Colonic mucosa (tissue), 4 donors: ENCODE measurements at regions not wholly inside any gene's neighbourhood (a gene's known extent, or its start where the extent isn't known, plus 50 kb on each side); places are given as distances from the start of the nearest gene placed in this dataset.

ENCODE experiments used
- DNase-seq: peaks from one replicate; pipeline ENCODE4 v3.0.0-alpha.2; 2020
- H3K27ac ChIP-seq: fragments of 200-600 bp; one replicate; pipeline ENCODE4 v1.8.0; 2021
- H3K27me3 ChIP-seq: fragments of 200-600 bp; one replicate; pipeline ENCODE4 v1.8.0; 2021
- H3K36me3 ChIP-seq: fragments of 200-600 bp; one replicate; pipeline ENCODE4 v1.8.0; 2021
- H3K4me1 ChIP-seq: fragments of 200-600 bp; one replicate; pipeline ENCODE4 v1.8.0; 2021; ENCODE audit warnings: mild to moderate bottlenecking
- H3K4me3 ChIP-seq: fragments of 200-600 bp; one replicate; pipeline ENCODE4 v1.8.0; 2021
- H3K9ac ChIP-seq, 2 donors: one replicate each; pipeline ENCODE4 v1.7.0; 2013; ENCODE audit warnings: control low read depth in 2 of 2, low read depth in 2 of 2, low read length in 2 of 2
- H3K9me3 ChIP-seq: fragments of 200-600 bp; one replicate; pipeline ENCODE4 v1.8.0; 2021
- intact Hi-C: fragments of 100-400 bp; cut with DNase I; formaldehyde crosslinking; loops from one replicate; pipeline ENCODE4 v1.14.1; 2022
- TF ChIP-seq, protein P1 (sequence below): fragments of 200-600 bp; IDR thresholded peaks from one replicate; pipeline ENCODE4 v1.8.0; 2022; ENCODE audit warnings: antibody characterized with exemption, mild to moderate bottlenecking
- donor health status: healthy.
- donor health status: DM: no; HTN: no; CAD: no.
- donor health status: DM: no; HTN: no; CAD: no.

DNA sequence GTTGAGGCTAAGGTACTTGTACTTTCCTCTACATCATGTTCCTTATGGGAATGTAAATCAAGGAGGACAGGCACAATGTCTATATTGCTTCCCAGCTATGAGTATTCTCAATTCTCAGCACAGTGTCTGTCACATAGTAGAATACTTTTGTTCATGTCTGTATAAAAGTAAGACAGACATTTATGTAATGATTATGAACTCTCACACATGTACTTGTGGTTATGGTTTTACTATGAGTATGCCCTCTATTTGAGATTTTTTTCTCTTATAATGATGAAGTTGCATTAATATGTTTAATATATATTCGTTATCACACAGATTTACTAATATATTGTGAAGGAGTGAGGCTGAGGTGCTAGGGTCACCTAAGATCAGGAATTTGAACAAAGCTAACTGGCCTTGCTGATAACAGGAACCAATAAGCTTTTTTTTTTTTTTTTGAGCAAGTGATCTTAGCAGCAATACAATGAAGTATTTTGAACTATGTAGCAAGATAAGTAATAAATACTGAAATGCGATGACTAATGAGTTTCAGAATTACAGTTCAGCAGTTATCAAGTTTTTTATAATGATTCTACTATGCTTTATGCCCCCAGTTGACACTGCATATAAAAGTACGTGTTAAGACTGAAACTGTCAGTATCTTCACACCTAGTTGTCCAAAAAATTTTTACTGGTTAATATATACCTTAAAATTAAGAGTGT lies 623.1 kb downstream of the HTR1B start:
- intact Hi-C loops: no loop called here
- Histone ChIP-seq H3K27ac (no peak overlapping the region), H3K27me3 (no peaks in the 10 kb centered on the region), H3K4me3 (no peak overlapping the region), H3K36me3 (no peaks in the 10 kb centered on the region), H3K9ac (no peak overlapping the region), H3K4me1 (no peaks in the 10 kb centered on the region), H3K9me3 (no peaks in the 10 kb centered on the region)
- DNase-seq: no peak
- TF ChIP-seq, protein P1, sequence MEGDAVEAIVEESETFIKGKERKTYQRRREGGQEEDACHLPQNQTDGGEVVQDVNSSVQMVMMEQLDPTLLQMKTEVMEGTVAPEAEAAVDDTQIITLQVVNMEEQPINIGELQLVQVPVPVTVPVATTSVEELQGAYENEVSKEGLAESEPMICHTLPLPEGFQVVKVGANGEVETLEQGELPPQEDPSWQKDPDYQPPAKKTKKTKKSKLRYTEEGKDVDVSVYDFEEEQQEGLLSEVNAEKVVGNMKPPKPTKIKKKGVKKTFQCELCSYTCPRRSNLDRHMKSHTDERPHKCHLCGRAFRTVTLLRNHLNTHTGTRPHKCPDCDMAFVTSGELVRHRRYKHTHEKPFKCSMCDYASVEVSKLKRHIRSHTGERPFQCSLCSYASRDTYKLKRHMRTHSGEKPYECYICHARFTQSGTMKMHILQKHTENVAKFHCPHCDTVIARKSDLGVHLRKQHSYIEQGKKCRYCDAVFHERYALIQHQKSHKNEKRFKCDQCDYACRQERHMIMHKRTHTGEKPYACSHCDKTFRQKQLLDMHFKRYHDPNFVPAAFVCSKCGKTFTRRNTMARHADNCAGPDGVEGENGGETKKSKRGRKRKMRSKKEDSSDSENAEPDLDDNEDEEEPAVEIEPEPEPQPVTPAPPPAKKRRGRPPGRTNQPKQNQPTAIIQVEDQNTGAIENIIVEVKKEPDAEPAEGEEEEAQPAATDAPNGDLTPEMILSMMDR: no peak

DNA sequence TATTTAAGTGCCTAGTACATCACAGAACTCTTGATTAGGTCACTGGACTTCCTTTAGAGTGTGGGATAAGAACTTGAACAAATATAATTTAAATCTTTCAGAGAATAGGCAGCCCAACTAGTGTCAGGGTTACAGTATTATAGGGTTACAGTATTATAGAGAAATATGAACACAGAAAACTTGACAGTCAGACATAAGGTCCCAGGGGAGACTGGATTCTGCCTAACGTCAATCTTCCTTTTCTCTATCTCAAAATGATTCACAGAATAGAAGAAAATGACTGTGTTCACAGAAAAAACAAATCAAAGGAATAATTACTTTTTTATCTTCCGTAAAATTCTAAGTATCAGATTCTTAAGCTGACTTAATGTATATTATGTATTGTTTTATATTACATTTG lies 623.8 kb downstream of the HTR1B start:
- no peaks in the 10 kb centered on the region for H3K9me3 ChIP-seq
- H3K9ac ChIP-seq: no peak overlapping the region
- H3K36me3 ChIP-seq: no peaks in the 10 kb centered on the region
- no peak overlapping the region for H3K4me3 ChIP-seq
- intact Hi-C loops: no loop called here
- no peaks in the 10 kb centered on the region for H3K27me3 ChIP-seq
- TF ChIP-seq, protein P1: no peak
- no peak overlapping the region for H3K27ac ChIP-seq
- H3K4me1 ChIP-seq: no peaks in the 10 kb centered on the region
- no peak for DNase-seq

DNA sequence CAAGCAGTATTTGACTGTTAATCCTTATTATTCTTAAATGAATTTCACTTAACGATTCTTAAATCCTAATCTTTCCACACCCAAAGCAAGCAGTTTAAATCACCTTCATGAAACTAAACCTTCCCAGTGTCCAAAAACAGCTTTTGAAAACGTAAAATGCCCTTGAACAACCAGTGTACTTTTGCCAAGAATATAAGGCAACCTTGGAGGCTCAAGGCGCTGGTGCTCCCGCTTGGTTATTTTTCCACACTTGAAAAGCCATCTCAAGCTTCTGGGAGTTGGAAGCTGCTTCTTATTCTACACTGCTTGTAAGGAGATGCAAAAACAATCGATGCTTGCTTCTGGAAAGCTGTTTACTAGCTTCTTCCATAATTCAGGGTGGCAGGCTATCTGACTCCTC lies 625.7 kb downstream of the HTR1B start:
- no peaks in the 10 kb centered on the region for H3K4me1 ChIP-seq
- TF ChIP-seq, protein P1: no peak
- no peaks in the 10 kb centered on the region for H3K36me3 ChIP-seq
- no peaks in the 10 kb centered on the region for H3K27me3 ChIP-seq
- intact Hi-C loops: no loop called here
- H3K4me3 ChIP-seq: no peak overlapping the region
- no peak overlapping the region for H3K27ac ChIP-seq
- H3K9ac ChIP-seq: no peak overlapping the region
- DNase-seq: no peak
- no peaks in the 10 kb centered on the region for H3K9me3 ChIP-seq

DNA sequence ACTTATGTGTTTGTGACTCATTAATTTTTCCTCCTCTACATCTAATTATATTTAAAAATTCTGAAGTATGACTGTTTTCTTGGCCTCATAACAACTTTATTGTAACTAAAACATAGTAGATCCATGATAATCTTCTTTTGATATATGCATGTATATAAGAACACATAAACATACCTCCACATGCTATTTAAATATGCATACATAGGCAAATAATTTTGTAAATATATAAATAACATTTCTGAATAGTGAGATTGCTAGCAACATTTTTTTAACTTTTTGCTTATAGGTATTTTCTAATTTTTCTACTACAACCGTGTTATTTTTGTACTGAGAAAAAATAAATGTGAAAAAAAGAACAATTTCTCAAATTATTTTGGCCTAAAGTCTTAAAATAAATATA lies 627.6 kb downstream of the HTR1B start:
- TF ChIP-seq, protein P1: no peak
- no peaks in the 10 kb centered on the region for H3K9me3 ChIP-seq
- intact Hi-C loops: no loop called here
- no peaks in the 10 kb centered on the region for H3K36me3 ChIP-seq
- DNase-seq: no peak
- no peak overlapping the region for H3K27ac ChIP-seq
- H3K9ac ChIP-seq: no peak overlapping the region
- H3K4me3 ChIP-seq: no peak overlapping the region
- H3K4me1 ChIP-seq: no peaks in the 10 kb centered on the region
- no peaks in the 10 kb centered on the region for H3K27me3 ChIP-seq

DNA sequence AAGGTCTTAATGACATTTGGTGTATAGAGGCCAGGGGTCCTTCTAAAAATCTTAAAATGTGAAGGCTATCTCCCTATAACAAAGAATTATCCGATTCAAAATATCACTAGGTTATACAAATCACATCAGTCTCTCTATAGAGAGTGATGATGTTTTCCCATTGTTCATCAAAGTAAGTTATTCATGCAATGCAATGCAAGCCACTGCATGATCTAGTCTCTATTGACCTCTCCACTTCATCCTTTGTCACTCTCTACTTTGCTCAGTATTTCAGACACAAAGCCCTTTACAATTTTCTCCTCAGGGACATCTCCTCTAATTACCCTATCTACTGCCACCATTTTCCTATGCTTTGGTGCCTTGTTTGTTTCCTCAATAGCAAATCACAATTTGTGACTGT lies 628.0 kb downstream of the HTR1B start:
- no peak overlapping the region for H3K9ac ChIP-seq
- no peak for DNase-seq
- intact Hi-C loops: no loop called here
- no peak overlapping the region for H3K27ac ChIP-seq
- no peaks in the 10 kb centered on the region for H3K36me3 ChIP-seq
- TF ChIP-seq, protein P1: no peak
- H3K4me1 ChIP-seq: no peaks in the 10 kb centered on the region
- no peak overlapping the region for H3K4me3 ChIP-seq
- H3K27me3 ChIP-seq: no peaks in the 10 kb centered on the region
- no peaks in the 10 kb centered on the region for H3K9me3 ChIP-seq
